GM19372 (cell line): ENCODE measurements at regions not wholly inside any gene's neighbourhood (a gene's known extent, or its start where the extent isn't known, plus 50 kb on each side); places are given as distances from the start of the nearest gene placed in this dataset.

Experiments used
- ATAC-seq: cut with Tn5 transposase; IDR thresholded peaks from one replicate; pipeline ENCODE4 v1.9.1; 2021; ENCODE audit warnings: mild to moderate bottlenecking, low read depth, moderate library complexity; ENCODE audit not compliant: unreplicated experiment

DNA sequence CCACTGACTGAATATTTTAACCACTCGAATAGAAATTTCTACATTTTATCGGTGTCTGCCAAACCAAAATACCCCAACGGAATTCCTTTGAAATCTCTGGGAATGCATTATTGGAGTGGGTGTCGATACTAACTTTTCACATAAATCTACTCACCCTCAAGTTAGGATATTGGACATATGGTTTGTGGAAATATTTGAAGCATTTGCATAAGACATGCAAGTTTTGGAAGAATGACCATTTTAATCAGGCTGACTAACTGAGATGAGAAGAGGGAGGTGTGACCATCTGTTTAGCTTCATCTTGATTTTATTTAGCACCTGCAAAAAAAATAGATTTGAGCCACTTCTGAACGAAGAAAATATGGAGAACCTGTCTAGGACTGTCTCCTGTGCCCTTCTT is 61.2 kb downstream of the KLF6 start:
- ATAC-seq: no peak

DNA sequence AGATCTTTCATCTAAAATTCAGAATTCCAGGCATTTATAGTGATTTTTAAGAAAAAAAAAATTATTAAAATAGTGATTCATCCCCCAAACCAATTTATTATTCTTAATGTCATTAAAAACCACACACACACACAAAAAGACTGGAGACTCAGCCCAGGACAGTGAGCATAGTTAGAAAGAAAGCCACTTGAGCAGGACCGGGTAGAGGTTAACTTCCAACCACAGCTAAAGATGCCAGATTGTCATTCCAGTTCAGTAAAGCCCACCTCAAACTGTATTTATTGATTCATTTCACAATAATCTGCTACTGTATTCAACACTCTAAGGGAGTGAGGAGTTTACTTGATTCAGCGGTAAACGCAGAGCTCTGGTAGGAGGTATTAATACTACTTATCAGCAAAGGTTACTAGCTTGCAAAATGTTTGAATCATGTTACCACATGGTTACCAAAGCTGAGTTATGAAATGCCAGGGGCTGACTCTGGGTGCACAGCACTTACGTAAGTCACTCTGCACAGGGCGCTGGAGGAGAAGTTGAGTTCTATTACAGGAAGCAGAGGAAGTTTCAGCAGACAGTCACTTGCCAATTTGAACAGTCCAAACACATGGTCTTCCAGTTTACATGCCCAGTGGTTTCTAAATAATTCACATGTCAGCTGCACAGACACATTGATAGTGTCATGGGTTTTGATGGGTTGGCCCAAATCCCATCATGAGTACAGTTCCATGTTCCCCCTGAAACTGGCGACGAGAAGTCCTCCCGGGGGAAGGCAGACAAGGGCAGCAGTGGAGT is 64.6 kb downstream of the KLF6 start:
- ATAC-seq: no peak

DNA sequence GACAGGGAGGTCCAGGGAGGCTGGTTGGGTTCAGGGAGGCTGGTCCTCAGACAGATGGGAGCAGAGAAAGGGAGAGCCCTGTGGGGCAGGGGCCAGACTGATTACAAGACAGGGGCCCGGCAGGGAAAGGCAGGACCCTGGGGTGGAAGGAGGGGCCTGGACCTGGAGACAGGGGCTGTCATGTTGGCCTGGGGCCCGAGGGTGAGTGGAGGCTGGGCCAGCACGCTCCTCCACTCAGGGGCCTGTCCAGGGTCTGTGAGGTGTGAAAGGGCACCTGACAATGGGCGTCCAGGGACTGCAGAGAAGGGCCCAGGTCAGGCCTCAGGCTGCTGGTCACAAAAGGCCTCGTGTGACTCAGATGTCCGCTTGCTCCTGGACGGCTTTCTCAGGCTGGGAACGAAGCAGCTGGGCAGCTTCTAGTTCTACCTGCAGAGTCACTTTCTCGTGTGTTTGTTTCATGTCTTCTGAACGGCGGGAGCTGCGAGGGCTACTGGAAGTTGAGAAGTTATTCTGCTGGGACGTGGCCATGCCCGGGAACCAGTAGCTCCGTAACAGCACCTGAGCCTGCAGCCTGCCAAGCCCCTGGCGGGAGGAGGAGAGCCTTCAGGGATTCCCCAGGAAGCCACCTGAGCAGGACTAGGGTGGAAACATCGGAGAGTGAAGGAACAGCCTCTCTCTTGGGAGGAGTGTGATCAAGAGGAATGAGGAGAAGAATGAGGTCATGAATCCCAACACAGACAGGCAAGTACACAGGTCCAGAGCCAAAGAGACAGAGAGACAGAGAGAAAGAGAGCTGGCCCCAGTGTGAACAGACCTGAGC is 65.8 kb downstream of the KLF6 start:
- ATAC-seq: no peak

DNA sequence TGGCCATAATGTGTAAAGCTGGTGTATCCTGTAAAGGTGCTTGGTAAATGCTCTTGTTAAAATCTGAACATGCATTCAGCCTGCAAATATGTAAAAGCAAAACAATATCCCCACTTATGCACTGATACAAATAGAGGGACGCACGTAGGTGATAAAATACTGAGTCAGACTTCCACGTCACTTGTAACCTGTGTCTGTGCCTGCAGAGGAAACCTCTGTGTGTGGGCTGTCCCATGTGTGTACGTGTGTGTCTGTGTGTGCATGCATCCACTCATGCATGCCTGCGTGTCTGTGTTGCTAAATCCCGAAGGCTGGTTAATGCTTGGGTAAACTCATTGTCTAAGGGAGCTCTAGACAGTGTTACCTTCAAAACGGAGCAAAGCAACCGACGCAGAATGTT is 68.9 kb downstream of the KLF6 start:
- no peak for ATAC-seq

DNA sequence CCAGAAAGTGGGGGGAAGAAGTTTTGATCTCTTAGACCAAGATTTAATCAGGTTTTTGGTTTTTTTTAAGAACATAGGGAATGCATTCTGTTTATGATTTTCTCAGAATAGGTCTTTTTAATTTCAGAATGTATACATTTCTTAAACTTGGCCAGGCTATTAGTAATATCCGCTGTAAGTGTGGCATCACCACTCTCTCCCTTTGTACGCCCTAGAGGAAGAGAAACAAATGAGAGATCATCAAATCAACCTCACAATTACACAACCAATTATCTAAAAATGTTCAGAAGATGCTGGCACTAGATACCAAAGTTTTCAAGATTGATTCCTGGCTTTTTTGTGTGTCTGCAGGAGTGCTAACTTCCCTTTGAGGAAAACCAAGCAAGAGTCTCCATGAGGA is 70.0 kb downstream of the KLF6 start:
- no peak for ATAC-seq

DNA sequence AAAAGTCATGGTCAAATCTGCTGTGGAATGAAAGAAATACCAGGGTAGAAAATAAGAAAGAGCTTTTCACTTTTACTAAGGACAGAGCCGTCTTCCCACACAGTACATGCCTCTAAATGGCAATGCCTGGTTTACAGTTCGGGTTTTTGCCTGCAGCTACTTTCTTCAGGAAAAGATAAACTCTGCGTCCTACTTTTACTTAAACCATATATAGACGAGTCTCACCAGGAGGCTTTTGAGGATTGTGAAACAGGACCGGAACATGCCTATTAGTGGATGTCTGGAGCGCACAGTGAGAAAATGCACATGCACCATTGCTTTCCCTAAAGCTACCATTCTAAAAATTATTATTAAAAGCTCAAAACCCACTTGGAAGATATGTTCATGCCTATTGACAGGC is 70.5 kb downstream of the KLF6 start:
- no peak for ATAC-seq

DNA sequence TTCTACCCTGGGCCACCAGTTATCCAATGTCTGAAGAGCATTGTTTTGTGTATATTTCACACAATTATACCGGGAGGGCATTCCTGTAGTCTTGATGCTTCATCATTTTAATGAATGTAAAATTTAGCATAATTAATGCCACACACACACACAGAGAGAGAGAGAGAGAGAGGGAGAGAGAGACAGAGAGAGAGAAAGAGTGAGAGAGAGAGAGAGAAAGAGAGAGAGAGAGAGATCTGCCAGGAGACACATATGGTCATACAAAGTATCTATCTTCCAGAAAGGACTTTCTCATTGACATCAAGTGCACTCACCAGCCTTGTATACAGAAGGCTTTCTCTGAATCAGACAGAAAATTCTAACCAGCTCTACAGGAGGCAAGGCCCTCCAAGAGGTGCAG is 72.3 kb downstream of the KLF6 start:
- no peak for ATAC-seq

DNA sequence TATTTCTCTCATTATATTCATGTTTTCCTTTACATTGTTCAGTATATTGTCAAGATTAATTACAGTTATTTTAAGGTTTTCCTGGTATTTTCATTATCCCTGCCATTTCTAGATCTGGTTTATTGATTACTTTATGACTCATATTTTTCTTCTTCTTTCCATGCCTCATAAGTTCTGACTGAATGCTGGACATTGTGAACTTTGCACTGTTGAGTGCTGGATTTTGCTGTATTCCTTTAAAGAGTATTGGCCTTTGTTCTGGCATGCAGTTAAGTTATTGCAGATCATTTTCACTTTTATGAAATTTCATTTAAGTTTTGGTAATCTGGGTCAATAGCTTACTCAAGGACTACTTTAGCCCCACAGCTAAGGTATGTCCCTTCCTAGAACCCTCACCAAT is 73.1 kb downstream of the KLF6 start:
- ATAC-seq: no peak

DNA sequence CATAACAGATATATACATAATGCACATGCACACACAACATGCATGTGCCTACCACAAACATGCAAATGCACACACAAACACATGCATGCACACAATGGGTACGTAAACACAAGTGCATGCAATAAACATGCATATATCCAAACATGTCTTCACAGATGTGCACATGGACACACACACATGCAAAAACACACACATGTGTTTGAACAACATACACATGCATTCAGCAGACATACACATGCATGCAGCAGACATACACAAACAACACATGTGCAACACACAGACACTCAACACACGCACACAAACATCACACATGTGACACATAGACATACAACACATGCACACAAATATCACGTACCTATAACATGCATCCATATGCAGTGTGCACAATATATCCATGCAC is 74.2 kb downstream of the KLF6 start:
- ATAC-seq: no peak

DNA sequence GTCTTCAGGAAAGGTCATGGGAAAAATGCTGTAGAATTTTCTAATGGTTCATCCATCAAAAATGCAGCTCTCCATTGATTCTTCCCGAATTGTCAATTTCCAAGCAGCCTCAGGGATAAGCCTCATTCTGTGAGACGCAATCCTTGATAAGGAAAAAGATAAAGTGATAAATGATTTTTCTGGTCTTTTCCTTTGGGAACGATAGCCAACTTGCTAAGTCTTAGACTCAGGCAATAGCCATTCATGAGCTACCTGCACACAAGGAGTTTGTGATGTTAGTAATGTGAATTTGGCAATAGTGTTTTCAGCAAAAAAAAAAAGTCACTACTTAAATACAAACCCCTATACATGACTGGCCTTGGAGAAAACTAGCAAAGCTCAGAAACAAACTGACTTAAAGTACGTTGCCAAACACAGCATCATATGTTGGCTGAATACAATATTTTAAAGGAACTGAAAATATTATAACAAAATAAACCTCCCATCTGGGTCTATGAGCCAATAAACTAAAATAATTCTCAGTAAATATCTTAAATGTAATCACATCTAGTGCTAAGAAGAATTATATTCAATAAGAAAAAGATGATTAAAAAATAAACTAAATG is 75.5 kb downstream of the KLF6 start:
- no peak for ATAC-seq

DNA sequence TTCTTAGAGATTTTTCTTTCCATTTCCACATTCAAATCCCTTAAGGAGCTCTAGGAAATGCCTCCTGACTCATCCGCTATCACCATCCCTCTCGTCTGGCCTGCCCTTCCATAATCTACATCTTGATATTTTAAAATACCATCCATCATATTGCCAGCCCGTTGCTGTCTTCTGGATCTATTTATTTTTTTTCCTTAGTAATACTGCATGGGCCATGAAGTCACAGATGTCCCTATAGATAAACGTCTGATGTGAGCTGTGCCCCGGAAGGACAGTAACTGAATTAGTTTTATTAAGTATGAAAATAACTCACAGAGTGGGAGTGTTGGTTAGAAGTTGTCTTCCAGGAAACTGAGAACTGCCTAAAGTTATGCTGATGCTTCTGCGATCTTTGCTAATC is 76.2 kb downstream of the KLF6 start:
- no peak for ATAC-seq

DNA sequence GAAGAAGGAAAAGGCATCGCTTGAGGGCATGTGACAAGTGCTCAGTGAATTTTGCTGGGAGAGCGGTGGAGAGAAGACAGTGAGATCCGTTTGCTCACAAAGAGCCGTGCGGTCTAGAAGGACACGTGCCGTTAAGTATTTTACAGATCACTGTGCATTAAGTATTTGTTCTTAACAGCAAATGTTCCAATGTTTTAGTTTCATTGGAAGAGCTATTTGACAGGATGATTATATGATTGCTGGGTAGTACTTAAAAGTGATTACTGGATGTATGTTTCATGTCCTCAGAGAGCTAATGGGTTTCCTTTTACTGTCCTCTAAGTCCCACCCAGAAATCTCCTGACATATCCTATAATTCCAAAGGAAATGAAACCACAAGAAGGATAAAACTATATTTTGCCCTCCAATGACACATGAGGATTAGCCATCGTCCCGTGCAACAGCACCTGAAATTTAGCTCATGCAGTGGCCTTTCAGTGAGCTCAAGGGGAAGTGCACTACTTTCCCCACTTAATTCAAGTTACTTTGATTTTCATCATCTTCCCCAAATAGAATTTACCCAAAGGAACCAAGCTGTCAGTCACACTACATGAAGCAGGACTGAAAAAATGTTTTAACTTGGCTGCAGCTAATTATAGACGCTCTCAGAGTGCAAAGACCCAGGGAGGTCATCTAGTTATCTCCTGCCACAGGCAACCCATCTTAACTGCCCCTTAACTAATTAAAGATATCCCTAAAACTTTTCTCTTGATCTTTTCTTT is 80.3 kb downstream of the KLF6 start:
- ATAC-seq: no peak

DNA sequence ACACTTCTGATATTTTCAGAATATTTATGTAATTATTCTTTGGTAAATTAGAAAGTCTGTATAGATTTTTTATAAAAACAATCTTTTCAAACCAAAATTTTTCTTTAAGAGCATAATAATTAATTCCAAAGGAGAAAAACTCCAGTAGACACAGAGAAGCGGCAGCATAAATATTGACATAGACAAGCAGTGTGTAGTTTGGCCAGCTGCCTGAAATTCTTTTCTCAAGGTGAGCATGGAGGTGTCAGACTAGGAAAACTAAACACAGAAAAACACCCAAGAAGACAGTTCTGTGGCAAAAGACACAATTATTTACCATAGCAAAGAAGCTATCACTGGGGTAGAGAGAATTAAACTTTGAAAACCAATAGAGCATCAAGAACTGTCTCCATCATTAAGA is 82.4 kb downstream of the KLF6 start:
- no peak for ATAC-seq

DNA sequence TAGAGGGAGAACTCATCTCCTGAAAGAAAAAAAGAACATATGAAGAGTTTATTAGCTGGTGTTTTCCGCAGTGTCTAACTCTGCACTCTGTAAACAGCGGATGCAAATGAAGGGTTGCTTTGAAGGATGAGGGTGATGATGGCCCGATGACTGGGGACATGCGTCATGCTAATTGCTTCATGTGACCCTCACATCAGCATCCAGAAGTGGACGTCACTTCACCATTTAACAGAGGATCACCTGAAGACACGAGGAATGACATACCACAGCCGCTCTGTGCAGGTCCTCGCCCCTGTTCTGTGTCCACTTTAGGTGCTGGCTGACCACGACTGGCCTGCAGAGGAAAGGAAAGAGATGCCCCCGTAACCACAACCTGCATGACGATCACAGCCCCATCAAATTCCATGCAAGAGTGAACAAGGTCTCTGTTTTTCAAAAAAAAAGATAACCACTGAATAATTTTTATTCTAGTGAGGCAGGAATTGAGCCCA is 82.9 kb downstream of the KLF6 start:
- ATAC-seq: no peak

DNA sequence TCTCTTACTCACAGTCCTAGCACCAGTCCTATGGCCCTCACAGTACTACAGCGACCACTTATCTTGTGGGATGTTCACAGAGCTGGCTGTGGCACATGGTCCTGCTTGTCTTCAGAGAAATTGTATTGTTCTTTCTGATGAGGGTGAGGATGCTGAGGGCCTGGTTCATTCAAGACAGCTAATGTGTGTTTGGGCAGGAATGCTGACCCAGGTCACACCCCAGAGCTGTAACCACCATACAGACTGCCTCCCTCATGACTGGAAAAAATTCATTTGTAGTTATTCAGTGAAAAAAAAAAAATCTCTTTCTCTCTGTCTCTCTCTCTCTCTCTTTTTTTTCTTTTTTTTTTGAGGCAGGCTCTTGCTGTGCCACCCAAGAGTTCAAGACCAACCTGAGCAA is 83.5 kb downstream of the KLF6 start:
- no peak for ATAC-seq

DNA sequence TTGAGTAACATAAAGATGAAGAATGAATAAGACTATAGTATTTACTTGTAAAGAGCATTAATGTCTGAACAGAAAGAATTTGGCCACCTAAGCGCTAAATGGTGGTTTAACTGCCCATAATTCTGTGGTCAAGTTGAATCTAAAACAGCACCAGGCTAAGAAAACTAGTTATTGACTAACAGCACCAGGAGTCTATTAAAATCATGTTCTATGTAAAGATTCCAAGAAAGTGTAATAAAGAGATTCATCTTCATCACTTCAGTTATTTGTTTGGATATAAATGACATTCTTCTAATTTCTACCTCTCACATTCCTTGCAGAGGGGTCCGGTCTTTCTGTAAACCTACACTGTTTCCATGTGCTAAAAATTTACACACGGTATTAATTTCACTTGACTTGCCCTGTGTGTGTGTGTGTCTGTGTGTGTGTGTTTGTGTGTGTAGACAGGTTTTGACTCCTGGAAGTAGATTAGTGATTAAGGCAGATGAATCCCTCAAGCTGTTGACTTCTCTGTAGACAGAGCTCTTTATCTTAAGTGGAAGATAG is 84.4 kb downstream of the KLF6 start:
- no peak for ATAC-seq

DNA sequence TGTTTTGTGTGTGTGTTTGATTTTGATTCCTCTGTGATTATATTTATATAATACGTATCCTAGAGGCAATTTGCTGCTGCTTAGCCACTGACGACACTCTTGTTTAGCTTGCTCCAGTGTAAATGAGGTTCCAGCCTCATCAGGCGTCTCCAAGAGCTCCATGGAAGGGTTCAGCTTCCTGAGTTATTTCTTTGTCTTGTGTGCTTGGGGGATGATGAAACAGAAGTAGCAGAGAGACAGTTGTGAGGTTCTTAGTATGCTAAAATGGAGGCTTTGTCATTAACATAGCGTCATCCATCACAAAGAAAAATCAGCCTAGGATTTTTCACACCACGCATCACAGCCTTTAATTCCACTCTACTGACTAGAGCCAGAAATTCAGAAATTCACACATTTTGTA is 85.1 kb downstream of the KLF6 start:
- ATAC-seq: no peak

DNA sequence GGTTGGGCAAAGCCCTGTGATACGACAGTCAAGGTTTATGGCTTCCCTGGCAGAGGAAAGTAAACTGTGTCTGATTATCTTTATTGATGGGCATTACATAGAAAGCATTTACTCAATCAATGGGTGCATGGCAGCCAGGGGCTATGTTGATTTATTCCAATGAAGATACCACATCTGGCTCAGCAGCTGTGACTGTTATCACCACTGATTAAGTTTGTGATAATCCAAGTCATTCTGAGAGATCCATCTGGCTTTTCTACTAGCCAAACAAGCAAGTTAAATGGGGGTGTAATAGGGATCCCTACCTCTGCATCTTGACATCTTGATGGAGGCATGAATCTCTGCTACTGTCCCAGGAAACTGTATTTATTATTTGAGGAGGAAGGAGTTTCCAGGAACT is 86.7 kb downstream of the KLF6 start:
- no peak for ATAC-seq

DNA sequence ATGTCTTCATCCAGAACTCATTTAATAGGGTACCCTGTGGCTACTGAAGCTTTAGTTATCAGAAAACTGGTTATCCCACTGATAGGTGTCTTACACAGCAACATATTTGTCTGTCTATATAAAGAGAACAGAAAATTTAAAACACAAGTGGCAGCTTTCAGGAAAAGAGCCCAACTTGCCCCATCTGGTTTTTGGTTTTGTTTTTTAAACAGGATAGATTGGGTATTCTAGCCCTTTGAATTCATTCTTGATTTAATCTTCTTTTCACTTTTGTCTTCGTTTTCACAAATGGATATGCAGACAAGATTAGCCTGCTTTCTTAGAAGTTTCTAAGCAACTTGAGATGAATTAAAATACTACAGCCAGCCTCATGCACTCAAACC is 91.3 kb downstream of the KLF6 start:
- no peak for ATAC-seq

DNA sequence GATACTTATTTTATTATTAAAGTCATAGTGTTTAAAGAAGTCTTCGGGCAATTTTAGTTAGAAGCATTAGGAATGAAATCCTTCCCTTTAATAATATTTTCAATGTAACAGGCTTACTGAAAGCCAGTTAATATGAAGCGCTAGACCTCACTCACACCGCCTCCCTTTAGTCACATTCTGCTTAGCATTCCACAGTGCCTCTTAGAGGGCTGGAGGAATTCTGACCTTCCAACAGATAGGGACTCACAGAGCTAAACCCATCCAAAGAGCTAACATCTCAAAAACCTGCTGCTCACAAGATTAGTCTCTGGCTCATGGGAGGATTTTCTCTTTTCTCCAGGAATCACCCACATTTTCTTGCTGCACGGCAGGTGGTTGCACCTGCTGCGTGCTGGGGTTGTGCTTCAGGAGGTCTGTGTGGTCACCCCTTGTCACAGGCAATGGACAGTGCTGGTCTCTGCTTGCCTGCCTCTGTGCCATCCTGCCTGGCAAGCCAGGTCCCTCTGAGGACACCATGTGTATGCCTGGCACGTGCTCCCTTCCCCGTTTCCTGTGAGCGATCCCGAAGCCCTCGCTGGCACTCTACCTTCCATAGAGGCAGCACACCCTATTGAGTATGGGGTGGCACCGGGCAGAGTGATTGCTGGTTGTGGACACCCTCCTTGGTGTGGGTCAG is 91.8 kb downstream of the KLF6 start:
- no peak for ATAC-seq
